Hindlimb muscle (tissue), 1 donor: ENCODE measurements at regions not wholly inside any gene's neighbourhood (a gene's known extent, or its start where the extent isn't known, plus 50 kb on each side); places are given as distances from the start of the nearest gene placed in this dataset.

Experiments used
- DNase-seq: peaks from one replicate; pipeline ENCODE4 v3.0.0-alpha.2; 2013

GRCh38 chr7:81648716-81649115, 121.1 kb downstream of the HGF start:
- no peak for DNase-seq

DNA sequence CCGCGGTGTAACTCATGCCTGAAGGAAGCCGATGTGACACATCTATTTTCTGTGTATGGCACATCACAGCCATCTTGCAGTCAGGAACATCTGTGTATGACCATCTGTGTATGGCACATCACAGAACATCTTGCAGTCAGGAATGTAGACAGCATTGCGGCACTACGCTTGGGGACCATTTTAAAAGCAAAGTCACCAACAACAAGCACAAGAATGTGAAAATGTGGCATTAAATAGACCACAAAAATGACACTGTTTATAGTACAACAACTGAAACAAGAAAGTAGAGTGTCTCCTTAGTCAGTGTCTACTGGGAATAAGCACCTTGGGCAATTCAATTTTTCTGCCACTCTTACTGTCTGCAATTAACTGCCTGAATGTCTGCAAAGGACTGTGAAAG, 124.4 kb downstream of the HGF start:
- no peak for DNase-seq

DNA sequence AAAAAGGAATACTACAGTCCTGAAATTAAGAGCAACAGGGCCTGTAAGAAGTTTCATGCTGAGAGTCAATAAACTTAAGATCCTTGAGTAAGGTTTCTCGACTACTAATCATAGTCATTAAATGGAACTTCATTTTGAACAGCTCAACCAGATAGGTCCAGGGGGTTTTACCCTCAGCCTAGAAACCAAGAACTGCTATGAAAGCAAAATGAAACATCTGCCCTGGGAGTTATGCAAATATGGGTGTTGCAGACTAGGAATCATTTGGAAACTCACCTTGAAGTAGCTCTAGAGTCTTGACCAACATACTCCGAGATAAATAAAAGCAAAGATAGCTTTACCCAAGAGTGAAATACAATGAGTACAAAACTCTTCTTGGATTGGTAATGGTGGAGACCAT, 128.0 kb downstream of the HGF start:
- no peak for DNase-seq

GRCh38 chr7:81638198-81638597, 131.6 kb downstream of the HGF start:
- DNase-seq: no peak

DNA sequence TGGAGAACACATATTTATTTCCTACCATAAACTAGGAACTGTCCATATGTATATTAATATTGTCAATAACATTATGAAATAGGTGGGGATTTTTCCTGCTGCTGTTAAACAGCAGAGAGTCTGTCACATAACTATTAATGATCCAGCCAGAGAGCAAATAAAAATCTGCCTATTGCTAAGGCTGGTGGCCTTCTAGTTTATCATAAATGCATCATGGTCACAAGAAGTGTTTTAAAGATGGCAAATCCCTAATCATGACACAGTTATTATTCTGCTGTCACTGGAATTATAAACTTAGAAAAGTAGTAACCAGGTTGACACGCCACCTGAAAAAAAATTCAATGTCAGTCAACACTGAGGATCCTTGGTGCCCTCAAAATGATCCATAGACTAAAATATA, 132.3 kb downstream of the HGF start:
- no peak for DNase-seq

GRCh38 chr7:81632418-81632817, 137.4 kb downstream of the HGF start:
- DNase-seq: no peak

GRCh38 chr7:81630600-81630999, 139.2 kb downstream of the HGF start:
- DNase-seq: no peak

GRCh38 chr7:81629702-81630101, 140.1 kb downstream of the HGF start:
- no peak for DNase-seq

- no peak for DNase-seq
Measured at GRCh38 chr7:81628951-81629350, 140.9 kb downstream of the HGF start.

GRCh38 chr7:81627536-81628287, 142.1 kb downstream of the HGF start:
- DNase-seq: no peak

DNA sequence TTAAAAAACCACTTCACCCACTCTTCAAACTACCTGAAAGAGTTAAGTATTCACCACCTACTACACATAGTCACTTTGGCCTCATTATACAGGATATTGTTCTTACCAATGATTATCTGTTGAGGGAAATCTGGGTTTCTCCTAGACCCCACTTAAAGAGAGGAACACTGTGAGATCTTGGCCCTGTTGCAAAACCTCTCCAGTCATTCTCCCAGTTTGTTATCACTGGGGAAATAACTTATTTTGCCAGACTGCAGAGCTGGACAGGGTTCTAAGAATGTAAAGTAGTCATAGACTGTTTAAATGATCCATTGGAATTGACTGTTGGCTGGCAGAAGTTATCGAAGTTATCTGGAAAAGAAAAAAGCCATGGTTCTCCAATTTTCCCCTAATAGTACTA, 143.8 kb downstream of the HGF start:
- no peak for DNase-seq

DNA sequence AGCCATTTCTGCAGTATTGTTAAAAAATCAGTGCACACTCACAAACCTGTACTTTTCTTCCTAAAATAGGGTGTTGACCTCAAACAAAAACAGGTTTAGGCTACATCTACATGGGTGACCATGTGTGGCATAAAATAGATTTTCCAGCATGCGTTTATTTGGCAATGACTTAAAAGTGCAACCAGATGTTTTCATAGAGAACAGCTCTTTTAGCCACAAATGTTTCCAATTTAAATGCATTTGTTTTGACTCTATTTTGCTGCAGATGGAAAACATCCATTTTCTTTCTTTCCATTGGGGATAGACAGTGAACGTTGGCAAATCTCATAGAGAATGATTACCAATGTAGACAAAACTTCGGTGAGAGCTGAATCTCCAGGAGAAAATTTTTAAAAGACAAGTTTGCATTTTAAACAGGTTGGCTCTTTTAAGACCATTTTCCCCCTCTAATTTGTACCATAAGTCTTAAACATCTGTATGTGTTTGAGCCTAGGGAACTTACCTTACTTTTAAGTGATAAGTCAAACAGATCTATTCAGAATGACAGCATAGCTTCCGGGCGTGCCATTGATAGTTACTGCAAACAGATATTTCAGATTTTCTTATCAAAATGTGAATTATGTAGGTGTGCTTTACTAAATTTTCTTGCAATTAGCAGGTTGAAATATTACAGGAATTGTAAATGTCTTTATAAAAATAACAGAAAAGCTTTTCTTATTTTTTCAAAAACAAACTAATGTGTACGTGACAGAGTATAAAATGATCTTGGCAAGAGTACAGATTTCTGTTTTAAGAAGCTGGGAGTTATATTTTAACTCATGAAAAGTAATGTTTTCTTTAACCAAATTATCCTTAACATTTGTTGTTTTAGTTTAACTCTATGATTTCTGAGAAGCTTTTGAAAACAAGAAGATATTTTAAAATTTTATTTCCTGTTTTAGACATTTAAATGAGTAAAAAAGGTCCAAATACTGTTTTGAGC, 144.9 kb downstream of the HGF start:
- DNase-seq: peak; percentile 38

DNA sequence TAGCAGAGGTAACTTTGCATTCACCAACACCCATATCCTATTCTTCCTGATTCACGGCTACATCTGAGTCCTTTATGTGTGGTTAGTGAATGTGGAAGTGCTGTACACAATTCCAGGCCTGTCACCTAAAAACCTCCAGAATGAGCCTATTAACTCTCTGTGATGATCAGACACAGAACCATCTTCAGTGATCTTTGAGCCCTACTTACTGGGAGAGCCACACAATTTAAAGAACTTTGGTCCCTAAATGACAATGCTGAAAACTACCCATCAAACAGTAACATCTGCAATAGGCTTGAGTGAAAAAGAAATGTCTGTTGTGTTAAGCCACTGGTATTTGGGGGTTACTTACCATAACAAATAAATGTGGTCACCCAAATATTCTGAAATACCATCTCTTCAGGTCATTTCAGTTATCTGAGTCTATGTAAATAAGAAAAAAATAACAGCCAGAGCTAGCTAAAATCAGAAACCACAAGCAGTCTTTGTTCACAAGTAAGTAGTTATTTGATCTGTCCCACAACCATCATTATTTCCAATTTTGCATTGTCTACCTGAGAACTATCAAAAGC, 145.7 kb downstream of the HGF start:
- no peak for DNase-seq

GRCh38 chr7:81623251-81623855, 146.5 kb downstream of the HGF start:
- no peak for DNase-seq

- DNase-seq: no peak
Measured at GRCh38 chr7:81621893-81622292, 148.0 kb downstream of the HGF start.

DNA sequence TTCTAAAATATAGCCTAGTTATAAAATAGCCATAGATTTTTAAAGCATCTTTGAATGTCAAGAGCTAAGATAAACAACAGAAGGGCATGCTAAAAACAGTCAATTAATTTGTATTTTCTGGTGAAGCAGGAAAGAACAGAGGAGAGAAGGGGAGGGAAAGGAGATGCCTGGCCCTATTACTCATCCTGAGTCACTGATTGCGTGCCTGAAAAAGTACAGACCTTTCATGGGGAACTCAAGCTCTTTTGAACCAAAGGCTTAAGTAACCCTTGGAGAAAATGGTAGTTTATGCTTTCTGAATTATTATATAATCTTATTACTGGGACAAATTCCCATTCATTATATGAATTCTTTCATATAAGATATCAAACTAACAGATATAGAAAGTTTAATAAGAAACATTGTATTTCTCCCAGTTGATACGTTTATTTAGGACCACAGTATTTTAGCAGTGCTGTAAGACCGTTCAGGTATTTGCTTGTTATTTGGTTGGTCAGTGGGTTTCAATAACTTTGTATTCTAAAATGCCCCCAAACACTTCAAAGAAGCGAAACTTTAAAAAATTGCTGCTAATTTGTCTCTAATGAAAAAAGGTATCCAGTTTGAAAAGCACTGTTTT, 151.3 kb downstream of the HGF start:
- no peak for DNase-seq

DNA sequence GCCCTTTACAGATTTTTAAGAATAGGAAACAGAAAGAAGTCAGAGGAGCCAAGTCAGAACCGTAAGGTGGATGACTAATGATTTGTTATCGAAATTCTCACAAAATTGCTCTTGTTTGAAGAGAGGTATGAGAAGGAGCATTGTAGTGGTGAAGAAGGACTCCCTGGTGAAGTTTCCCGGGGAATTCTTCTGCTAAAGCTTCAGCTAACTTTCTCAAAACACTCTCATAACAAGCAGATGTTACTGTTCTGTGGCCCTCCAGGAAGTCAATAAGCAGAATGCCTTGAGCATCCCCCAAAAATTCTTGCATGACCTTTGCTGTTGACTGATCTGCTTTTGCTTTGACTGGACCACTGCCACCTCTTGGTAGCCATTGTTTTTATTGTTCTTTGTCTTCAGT, 152.9 kb downstream of the HGF start:
- no peak for DNase-seq

DNA sequence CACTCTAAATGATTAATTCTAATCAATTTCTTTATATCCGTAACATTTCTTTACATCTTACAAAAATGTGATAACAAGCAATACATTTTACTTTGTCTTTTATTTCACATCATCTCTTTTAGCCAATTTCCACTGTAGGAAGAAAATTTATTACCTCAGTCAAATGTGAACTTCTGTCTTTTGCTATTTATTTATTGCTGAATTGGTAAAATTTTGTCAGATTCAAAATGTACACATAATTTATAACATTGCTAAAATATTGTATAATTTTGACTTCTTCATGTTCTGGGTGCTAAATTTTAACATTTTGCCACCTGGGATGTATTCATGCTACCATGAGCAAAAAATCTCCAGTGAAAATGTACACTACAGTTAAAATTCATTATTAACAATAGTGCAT, 158.0 kb downstream of the HGF start:
- DNase-seq: no peak

DNA sequence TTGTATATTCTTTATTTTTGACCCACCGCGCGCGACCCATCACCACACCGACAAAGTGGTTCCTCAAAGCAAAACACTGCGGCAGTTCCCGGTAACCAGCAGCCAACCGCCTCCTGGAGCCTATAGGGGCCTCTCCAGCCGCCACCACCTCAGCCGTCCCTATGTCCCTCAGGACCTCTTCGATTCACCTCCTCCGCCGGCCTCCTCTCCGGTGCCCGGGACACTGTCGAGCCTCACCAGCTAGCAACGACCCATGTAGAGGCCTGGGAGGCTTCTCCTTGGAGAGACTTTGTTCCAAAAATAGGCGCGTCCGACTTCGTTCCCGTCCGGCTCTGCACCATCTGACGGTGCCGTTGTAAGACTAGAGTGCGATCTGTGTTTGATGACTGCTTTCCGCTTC, 158.8 kb downstream of the HGF start:
- no peak for DNase-seq

GRCh38 chr7:81608748-81609382, 161.0 kb downstream of the HGF start:
- no peak for DNase-seq

GRCh38 chr7:81607987-81608386, 161.9 kb downstream of the HGF start:
- no peak for DNase-seq
